SK-N-DZ (cell line): ENCODE measurements at regions not wholly inside any gene's neighbourhood (a gene's known extent, or its start where the extent isn't known, plus 50 kb on each side); places are given as distances from the start of the nearest gene placed in this dataset.

Experiments
- DNase-seq: peaks from one replicate; pipeline ENCODE4 v3.0.0-alpha.2; 2015; ENCODE audit warnings: low spot score

DNA sequence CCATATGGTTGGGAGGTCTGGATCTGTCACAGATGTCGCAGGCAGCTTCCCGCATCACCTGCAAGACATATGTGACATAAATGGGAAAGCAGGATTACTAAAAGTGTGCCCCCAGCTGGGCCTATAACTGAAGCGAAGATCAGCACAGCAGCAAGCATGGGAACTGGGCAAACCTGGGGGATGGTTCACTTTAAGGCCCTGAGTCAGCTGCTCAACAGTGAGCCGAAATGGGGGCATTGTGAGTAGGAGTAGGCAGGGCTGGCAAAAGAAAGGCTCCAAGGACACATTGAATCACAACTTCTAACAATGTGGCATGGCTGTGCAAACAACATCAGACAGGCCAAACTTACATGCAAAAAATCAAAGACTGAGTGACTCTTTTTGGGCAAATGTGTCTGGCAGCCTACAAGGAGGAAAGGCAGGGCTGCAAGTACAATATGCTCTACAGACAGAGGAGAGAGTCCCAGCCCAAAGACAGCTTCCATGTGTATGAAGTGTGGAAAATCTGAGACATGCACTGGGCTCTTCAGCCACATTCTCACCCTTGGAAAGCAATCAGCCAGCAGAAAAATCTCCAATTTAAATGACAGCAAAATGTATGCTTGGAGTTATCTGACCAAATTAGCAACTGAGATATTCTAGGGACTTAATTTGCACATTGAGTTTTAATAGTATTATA is 531.0 kb upstream of the MMS22L start:
- DNase-seq = no peak

DNA sequence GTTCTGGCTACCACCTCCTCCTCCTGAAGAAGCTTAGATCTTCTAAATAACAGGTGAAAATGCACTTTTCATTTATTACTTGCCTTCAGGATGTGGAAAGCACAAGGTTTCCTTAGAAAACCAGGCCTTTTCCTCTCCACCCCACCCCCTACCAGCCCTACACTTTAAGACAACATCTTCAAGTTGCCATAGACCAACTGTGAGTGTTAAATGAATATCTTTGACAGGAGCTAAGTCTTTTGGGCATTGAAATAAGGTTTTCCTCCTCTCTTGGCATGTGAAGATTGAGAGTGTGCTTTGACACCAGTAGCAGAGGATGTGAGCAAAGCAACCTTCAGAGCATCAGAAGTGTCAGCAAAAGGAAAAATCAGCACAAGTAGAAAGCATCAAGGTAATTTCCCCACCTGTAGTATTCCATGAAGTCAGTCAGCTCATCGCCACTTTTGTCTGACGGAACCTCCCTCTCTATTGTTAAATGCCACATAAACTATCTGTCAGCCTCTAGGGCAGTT is 532.3 kb upstream of the MMS22L start:
- DNase-seq = no peak

DNA sequence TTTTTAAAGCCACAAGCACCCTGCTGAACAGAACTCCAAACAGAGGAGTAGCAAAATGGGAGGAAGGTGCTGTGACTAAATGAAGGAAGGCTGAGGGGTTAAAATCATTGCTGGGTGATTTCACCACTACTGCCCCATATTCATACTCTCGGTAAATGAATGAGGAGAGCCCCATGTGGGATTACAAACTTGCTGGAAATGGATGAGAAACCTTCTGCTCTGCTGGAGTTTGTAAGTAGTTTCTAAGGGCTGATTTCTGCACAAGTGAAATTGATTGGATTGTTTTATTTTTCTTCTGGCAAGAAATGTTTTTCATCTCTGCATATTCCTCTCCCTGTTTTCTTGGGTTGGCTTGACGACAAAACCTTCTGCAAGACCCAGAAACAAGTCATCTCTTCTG is 533.5 kb upstream of the MMS22L start:
- DNase-seq = no peak

DNA sequence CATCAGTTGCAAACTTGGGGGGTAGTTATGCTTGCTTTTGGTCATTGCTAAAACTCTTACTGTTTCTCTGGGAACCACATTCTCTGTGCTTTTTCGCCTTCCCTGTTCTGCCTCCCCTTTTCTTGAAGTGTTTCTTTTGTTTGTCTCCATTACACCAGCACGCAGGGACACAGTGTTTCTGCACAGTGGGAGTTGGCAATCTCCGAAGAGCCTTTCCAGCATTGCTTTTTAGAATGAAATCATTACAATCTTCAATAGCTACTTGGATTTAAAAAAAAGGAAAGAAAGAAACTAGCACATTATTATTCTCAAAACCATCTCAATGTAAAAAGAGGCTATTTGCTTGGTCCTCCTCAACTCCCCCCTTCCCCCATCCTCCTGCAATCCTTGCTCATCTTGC is 536.7 kb upstream of the MMS22L start:
- DNase-seq = no peak

DNA sequence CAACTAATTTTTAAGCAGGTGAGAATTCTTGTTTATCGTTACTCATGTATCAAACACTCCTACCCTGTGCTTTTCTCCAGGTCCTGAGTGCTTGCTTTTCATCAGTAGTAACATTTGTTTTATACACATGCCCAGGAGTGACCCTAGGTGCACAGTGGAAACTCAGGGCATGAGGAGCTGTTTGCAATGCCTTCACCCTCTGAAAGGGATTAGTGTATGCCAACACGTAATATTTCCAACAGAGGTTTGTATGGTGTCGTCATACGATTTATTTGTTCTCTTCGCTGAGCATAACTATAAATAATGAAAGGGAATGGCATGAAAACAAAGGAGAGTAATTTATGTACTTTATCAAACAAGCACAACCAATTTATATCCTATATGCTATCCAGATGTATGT is 537.4 kb upstream of the MMS22L start:
- no peak for DNase-seq

DNA sequence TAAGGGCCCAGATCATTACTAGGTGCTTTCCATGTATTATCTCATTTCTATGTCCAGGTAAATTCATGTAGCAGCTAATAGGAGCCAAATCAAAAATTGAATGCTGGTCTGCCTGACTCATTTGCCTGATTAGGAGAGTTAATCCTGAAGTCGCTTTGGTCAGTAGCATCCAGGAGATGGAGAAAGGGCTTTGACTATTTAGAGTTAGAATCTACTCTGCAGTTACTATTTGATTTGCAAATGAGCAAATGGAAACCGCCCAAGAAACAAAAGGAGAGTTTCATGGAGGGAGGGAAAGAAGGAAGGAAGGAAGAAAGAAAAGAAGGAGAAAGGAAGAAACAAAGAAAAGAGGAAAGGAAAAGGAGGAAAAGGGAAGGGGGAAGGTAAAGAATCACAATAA is 539.6 kb upstream of the MMS22L start:
- DNase-seq = no peak

DNA sequence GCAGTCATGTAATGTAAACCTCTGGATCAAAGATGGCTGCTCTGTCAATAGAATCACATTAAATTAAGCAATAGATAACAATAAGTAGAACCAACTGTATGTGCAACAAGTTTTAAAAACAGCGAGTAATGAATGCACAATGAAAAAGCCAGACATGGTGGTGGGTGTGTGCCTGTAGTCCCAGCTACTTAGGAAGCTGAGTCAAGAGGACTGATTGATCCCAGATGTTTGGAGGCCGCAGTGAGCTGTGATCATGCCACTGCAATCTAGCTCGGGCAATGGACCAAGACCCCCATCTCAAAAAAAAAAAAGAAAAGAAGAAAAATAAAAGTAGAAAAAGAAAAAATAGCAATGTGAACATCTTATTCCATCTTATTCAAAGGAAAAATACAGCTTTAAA is 558.7 kb upstream of the MMS22L start:
- DNase-seq = no peak

DNA sequence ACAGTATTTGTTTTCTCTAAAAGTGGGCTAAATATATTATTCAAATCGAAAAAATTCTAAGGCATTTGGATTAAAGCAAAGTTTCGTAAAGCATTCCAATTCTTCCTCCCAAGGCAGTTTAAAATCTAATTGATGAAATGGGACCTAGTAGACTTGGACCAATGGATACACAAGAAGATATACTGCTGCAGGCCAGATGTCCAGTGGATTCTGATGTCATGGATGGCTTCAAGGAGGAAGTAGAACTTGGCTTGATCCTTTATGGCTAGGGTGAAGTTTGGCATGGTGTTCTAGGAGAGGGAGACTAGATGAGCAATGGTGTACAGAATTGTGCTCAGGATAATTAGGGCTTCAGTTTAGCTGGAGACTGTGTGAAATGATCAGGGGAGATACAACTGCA is 559.5 kb upstream of the MMS22L start:
- DNase-seq = no peak

DNA sequence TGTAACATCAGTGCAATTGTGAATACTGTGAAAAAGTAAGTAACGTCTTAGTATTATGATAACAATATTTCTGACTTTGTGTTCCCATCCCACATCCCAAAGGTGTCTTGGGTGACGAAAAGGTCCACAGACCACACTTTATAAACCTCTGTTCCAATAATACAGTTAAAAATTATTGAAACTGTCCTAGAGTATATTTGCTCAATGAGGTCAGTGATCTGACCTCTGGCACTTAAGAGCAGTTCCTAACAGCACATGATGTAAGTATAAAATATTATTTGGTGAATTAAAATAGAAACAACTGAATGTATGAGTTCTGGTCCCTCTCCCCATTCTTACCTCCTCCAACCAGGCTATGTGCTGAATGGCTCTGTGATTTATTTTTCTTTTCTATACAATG is 566.4 kb upstream of the MMS22L start:
- DNase-seq = no peak

DNA sequence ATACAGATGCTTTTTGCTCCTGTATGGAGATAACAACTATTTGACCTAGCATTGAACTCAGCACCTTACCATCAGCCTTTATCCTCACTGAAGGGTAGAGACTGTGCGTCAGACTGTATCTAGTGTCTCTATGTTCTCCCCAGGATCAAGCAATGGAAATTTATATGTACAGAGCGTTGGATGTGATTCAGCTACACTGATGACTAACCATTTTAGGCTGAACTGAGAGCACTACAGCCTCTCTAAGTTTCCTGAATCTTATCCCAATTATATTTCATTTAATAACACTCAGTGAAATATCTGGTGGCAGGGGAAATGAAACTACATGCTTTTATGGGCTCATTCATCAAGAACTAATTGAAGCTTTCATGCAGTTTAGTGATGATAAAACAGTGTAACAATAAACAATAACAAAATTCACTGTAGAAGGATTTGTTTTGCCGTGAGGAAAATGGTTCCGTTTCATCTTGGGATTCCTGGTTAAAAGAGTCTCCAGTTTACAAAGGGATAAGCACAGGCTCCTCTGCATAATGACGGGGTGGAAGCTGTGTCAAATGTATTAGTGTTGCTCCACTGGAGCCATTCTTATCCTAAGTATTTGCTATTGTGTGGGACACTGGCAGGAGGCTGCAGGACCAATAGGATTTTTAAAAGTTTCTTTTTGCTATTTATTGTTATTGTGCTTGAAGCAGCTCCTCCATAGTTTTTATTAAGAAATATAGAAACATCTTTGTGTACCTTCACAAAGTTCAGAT is 567.6 kb upstream of the MMS22L start:
- no peak for DNase-seq

DNA sequence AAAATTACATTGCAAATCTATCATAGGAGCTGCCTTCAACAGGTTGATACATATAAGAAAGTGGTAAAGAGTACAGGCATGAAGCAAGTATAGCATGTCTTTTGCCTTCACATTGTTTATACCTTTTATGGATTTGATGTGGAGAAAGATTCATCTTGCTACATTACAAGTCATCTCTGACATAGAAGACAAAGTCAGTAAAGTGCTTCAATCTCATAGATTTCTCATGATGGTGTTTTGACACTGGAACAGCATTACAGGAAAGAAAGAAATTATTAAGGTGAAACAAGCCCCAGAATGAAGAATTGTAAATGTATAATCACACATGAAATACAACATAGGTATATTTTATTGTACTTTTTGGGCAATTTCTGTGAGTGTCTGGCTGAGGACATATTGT is 580.7 kb upstream of the MMS22L start:
- DNase-seq = no peak

DNA sequence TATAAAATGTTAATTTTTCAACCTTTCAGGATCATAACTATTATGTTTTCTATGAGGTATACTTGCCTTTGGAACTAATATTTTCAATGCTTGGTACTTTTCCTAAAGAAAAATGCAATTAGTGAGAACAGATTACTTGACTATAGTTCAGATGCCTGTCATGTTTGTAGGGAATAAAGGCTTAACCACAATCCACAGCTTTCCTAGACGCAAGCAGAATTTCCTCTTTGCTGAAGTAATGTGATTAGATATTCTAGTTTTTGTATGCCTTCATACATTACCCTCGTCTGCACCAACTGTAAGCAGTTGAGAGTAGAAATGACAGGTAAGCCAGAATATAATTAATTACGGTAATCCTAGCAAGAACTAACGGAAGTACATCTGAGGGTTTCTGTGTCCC is 581.4 kb upstream of the MMS22L start:
- no peak for DNase-seq

DNA sequence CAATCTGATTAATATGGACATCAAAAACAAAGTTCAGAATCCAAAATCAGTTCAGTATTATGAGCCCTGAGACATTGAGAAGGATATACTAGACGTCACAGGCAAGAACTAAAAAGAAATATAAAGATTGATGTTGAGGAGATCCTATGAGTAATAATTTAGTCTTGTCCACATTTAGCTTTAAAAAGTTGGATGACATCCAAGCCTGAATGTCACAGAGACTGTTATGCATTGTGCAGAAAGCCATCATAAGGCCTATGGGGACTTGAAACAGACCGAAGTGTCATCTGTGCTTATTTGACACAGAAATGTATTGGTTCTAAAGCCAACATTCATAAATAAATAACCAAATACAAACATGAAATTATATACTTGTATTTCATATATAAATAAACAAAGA is 581.8 kb upstream of the MMS22L start:
- no peak for DNase-seq

DNA sequence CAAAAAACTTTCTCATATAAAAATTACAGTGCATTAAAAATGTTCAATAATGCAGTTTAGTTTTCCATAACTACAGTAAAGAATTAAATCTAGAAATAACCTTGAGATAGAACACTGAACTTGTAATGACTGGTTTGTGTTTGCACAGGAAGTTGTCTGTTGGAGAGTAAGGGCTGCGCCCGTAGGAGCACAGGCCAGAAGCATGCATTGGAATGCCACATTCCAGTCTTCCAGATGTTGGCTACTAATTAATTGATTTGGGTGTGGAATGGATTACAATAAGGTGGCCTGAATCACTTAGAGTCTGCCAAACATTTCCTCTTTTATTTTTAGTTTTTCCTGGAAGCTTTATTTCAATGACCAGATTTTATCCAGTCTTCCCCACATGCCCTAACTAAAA is 582.6 kb upstream of the MMS22L start:
- DNase-seq = no peak

DNA sequence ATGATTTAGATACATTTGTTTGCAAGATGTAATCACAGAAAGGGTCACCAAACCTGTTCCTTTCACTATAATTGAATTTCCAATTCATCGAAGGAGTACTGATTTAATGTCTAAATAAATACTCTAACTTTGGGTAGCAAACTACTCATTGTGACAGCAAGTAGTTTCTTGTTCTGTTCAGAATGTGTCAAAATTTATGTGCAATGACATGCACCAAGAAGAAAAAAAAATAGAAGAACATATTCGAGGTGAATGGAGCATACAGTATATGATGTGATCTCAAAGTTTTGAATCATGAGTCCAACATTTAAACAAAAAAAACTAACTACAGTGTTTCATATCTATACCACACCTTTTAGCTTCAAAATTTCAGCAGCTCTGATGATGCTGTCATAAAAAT is 583.6 kb upstream of the MMS22L start:
- DNase-seq = no peak

DNA sequence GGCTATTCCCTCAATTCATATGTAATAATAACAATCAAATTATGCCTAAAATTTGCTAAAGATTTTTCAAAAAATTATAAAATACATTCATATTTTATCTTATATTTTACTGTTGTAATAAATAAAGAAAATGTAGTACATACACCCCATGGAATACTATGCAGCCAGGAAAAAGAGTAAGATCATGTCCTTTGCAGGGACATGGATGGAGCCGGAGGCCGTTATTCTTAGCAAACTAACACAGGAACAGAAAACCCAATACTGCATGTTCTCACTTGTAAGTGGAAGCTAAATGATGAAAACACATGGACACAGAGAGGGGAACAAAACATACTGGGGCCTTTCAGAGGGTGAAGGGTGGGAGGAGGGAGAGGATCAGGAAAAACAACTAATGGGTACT is 584.2 kb upstream of the MMS22L start:
- no peak for DNase-seq

DNA sequence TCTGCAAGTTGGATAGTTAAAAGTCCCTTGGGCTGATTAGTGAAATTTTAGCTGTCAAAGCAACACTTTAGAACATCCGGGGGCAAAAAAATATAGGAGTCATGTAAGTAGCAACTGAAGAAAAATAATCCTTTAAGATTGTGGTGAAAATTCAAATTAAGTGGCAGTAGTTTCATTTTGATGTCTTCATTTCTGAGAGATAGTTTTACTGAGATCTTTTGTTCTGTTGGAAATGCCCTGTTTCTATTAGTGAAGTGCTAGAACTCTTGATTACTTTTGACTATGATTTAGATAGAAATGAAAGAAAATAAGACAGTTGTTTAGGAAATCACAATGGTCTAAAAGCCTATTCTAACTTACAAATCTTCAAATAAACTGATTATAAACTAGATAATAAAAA is 587.3 kb upstream of the MMS22L start:
- DNase-seq = no peak

DNA sequence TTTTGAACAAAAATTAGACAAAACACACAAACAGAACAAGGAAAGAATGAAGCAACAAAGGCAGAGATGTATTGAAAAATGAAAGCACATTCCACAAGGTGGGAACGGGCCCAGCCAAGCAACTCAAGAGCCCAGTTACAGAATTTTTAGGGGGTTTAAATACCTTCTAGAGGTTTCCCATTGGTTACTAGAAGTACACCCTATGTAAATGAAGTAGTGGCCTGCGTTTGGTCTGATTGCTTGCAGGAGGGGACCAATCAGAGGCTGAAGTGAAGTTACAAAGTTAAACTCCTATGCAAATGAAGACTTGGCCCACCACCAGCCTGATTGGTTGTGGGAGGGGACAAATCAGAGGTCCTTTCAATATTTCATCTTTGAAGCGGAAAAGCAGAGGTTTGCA is 593.7 kb upstream of the MMS22L start:
- DNase-seq = no peak

DNA sequence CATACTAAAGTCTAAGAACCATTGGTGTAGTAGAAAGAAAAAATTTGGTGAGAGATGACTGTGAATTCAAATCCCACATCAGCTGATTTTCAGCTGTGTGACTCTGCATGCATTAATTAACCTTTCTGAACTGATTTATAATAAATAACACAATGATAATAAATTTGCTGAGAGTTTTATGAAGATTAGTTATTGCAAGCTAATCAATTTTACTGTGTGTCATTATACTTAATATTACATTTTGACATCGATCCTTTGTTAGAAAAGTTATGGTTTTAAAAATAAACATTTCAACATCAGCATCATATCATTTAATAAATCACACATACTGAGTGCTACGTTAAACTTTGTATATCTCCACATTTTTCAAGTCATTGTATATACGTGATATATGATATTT is 599.7 kb upstream of the MMS22L start:
- DNase-seq = no peak

DNA sequence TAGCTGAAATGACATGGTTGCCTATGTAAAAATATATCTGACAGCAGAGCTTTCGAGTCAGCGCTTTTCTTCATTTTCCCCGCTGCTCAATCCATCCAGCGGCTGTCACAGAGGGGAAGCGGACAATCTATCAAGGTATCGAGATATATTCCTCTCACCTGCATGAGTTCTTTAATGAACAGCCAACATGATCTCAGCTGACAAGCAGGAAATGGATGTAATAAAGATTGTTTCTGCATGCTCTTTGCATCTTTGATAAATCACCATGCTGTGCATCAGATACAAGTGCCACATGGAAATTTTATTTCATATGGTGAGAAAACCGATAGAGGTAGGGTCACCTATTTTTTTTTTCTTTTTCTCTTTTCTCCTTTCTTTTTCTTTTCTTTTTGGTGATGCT is 602.3 kb upstream of the MMS22L start:
- peak; percentile 53 for DNase-seq

DNA sequence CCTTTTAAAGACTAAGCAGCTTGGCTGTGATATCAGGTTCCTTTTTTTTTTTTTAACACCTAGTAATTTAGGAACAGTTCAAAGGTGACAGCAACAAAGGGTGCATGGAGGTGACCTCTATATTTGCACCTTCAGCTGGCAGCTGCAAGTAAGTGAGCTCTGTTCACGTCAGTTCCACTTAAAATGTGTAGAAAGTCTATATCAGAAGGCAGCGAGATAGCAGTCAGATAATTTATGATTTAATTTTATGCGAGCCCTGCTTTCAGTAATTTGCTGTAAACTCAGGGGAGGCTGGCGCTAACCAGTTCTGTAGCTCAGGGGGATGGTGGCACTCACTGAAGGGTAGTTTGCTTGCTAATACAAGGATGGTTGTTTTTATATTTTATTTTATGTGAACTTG is 602.8 kb upstream of the MMS22L start:
- DNase-seq = peak; percentile 86

DNA sequence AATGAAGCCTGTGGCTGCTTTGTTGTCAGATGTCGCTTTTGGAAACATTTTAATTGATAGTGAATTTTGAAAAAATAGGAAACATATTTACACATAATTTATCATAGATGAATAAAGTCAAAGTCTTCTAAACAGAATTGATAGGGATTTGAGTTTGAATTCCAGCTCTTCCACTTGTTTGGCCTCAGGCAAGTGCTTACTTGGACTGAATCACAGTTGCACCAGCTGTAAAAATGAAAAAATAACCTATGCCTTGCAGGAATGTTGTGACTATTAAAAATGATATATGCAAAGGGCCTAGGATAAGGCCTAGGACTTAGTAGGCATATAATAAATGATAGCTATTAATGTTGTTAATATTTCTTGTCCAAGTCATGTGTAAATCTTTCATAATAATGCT is 618.5 kb upstream of the MMS22L start:
- no peak for DNase-seq

DNA sequence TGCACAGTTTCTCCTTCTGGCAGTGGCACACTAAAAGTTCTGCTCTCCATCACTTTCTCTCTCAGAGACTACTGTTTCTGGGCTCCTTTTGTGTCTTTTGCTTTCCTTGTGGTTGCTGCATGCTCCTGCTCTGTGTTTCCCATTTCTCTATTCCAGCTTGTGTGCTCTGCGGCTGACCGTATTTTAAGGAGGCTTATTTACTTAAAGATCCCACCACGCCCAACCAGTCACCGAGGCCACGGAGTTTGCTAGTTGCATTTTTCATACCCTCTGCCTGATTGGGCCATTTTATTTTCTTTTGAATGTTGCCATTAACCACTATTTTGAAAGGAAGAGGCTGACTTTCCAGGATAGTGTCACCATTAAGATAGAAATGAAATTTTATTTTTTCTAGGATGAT is 626.4 kb upstream of the MMS22L start:
- no peak for DNase-seq
